ACC112 (cell line): ENCODE measurements at regions not wholly inside any gene's neighbourhood (a gene's known extent, or its start where the extent isn't known, plus 50 kb on each side); places are given as distances from the start of the nearest gene placed in this dataset.

Experiments
- H2AFZ ChIP-seq: fragments of 200-600 bp; sonication (generic); one replicate; pipeline ENCODE4 v1.6.0; 2017; ENCODE audit warnings: antibody characterized with exemption, low read length; ENCODE audit not compliant: unreplicated experiment
- H3K27ac ChIP-seq: fragments of 200-600 bp; sonication (generic); 2 replicates; pipeline ENCODE4 v1.5.1; 2014; ENCODE audit warnings: low read depth, mild to moderate bottlenecking, antibody characterized with exemption, low read length, moderate library complexity
- H3K27me3 ChIP-seq: fragments of 200-600 bp; sonication (generic); 2 replicates; pipeline ENCODE4 v1.6.1; 2014; ENCODE audit warnings: mild to moderate bottlenecking, antibody characterized with exemption, low read length, moderate library complexity, mixed read lengths; ENCODE audit not compliant: insufficient read depth
- H3K36me3 ChIP-seq: fragments of 200-600 bp; sonication (generic); 2 replicates; pipeline ENCODE4 v1.6.1; 2016; ENCODE audit warnings: mild to moderate bottlenecking, antibody characterized with exemption, low read length, moderate library complexity, mixed read lengths; ENCODE audit not compliant: insufficient read depth
- H3K4me1 ChIP-seq: fragments of 200-600 bp; sonication (generic); one replicate; pipeline ENCODE4 v1.6.1; 2016; ENCODE audit warnings: low read length, mixed read lengths; ENCODE audit not compliant: insufficient read depth, unreplicated experiment, control insufficient read depth
- H3K4me3 ChIP-seq: fragments of 200-600 bp; sonication (generic); 2 replicates; pipeline ENCODE4 v1.5.1; 2014; ENCODE audit warnings: mild to moderate bottlenecking, low read depth, low read length
- H3K79me2 ChIP-seq: fragments of 200-600 bp; sonication (generic); one replicate; pipeline ENCODE4 v1.6.0; 2016; ENCODE audit warnings: low read length; ENCODE audit not compliant: control insufficient read depth, unreplicated experiment, insufficient read depth

GRCh38 chr17:55829995-55830612 is 79.3 kb downstream of the PCTP start:
- H3K4me3 ChIP-seq = no peak overlapping the region
- H2AFZ ChIP-seq = no peak overlapping the region
- H3K27me3 ChIP-seq = peaks cover 29% of the 10 kb centered on the region; the same call in 1 of the 2 replicates
- no peak overlapping the region for H3K27ac ChIP-seq
- H3K79me2 ChIP-seq = no peaks in the 10 kb centered on the region
- no peaks in the 10 kb centered on the region for H3K4me1 ChIP-seq
- no peaks in the 10 kb centered on the region for H3K36me3 ChIP-seq

DNA sequence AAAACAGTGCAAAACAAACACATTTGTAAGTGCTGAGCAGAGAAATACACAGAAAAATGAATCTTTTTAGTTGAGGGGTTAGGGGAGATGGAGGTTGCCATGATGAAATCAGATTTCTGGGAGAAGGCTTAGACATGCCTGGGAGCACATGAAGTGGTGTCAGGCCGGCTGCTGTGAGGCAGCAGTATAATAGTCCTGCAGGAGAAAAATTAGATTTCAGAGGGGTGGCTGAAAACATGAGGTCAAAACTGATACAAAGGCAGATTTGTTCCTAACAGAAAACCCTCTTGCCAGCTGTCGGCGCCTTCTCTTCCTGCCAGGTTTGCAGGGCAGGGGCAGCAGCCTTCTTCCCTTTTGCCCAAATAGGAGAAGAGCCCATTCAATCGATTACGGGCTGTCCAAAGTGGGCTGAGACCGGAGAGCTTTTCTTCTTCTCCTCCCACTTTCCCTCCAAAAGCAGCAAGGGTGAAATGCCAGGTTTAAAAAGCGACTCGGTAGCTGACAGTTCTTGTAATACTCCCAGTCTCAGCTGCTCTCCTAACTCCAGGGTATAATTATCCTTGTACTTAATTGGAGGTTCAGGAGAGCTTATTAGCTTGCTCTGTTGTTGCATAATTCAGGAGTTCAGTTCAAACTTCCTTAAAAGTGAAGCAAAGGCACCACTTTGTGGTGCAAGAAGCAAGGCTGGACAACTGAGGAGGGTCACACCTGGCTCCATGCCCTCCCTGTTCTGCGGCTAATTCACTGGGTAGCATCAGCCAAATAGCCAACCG is 80.0 kb downstream of the PCTP start:
- no peak overlapping the region for H3K4me3 ChIP-seq
- no peaks in the 10 kb centered on the region for H3K4me1 ChIP-seq
- H3K79me2 ChIP-seq = no peaks in the 10 kb centered on the region
- no peaks in the 10 kb centered on the region for H3K36me3 ChIP-seq
- no peak overlapping the region for H3K27ac ChIP-seq
- peaks cover 37% of the 10 kb centered on the region; the same call in 1 of the 2 replicates for H3K27me3 ChIP-seq
- H2AFZ ChIP-seq = no peak overlapping the region

DNA sequence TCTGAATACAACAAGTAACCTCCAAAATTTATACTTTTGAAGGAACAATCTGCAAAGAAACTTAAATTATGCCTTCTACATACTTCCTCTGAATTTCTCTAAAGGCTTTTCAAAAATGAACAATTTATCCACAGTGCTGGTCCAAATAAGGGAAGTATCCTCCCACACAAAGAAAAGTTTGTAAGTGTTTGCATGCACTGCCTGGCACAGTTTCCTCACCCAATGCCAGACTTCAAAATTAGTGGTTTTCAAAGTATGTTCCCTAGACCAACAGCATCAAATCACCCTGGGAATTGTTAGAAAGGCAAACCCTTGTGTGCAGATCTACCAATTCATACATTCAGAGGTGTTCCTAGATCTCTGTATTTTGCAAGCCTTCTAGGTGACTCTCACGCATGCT is 82.5 kb downstream of the PCTP start:
- Histone ChIP-seq H3K27me3 (peaks cover 36% of the 10 kb centered on the region; the same call in 1 of the 2 replicates), H3K27ac (no peak overlapping the region)

DNA sequence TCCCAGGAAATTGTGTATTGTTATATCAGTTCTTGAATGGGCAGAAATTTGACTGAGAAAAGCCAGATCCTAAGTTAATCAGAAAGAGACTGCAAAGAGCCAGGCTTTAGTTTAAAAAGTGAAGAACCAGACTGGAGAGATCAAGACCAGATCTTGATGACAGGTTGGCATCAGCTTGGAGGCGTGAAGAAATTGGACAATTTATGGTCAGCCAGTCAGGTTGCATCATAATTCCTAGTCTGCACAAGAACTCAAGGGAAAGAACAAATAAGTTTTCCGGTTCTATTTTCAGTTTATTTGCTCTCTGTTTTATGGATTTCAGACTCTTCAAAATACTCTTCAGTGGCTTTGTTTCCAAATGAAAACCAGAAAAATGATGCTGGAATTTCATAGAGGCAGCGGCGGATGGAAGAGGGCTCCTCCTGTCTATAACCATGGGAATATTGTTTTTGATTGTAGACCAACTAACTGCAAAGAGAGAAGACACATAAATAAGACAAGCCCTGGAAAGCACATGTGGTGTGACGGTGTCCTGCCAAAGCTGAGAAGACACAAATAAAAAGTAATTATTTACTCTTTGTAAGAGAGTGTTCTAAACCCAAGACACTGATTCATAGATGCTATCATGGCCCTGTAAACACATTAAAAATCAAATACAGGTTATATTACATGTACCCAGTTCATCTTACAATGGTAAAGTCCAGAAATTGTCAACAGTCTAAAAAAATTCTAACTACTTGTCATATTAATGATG is 91.7 kb downstream of the PCTP start:
- no peaks in the 10 kb centered on the region for H3K79me2 ChIP-seq
- no peaks in the 10 kb centered on the region for H3K36me3 ChIP-seq
- H3K4me1 ChIP-seq = no peaks in the 10 kb centered on the region
- H3K27me3 ChIP-seq = peaks cover 9% of the 10 kb centered on the region
- H2AFZ ChIP-seq = no peak overlapping the region
- H3K4me3 ChIP-seq = no peak overlapping the region
- no peak overlapping the region for H3K27ac ChIP-seq

More for the DNA sequence above, 82.5 kb downstream of the PCTP start:
- no peaks in the 10 kb centered on the region for H3K36me3 ChIP-seq
- no peak overlapping the region for H2AFZ ChIP-seq
- no peaks in the 10 kb centered on the region for H3K4me1 ChIP-seq
- no peaks in the 10 kb centered on the region for H3K79me2 ChIP-seq
- H3K4me3 ChIP-seq = no peak overlapping the region

GRCh38 chr17:55843785-55844184 is 92.9 kb downstream of the PCTP start:
- Histone ChIP-seq H3K27ac (no peak overlapping the region), H2AFZ (no peak overlapping the region), H3K79me2 (no peaks in the 10 kb centered on the region), H3K4me1 (no peaks in the 10 kb centered on the region), H3K27me3 (peaks cover 9% of the 10 kb centered on the region), H3K4me3 (no peak overlapping the region), H3K36me3 (no peaks in the 10 kb centered on the region)

- Histone ChIP-seq H3K79me2 (no peaks in the 10 kb centered on the region), H2AFZ (peak overlapping the region; percentile 90), H3K27ac (no peak overlapping the region), H3K27me3 (peaks cover 9% of the 10 kb centered on the region), H3K4me1 (no peaks in the 10 kb centered on the region), H3K36me3 (no peaks in the 10 kb centered on the region), H3K4me3 (peak overlapping the region; percentile 73)
Observed at GRCh38 chr17:55845385-55845784, 94.5 kb downstream of the PCTP start.

DNA sequence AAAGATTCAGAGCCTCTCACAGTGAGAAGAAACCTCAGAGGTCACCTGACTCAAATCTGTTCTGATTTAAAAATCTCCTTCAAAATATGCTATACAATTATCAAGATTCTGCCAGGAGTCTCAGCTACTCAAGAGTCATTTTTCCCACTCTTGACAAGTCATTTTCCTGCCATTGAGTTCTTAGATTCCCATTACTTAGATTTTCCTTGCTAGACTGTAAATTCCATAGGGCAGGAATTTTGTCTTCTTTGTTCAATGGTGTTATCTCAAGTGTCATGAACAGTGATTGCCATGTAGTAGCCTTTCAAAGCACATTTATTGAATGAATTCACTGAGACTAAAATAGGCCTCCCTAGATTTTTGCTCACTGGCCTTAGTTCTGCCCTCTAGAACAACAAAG is 95.9 kb downstream of the PCTP start:
- no peaks in the 10 kb centered on the region for H3K4me1 ChIP-seq
- no peak overlapping the region for H3K27ac ChIP-seq
- H3K27me3 ChIP-seq = no peaks in the 10 kb centered on the region
- no peaks in the 10 kb centered on the region for H3K36me3 ChIP-seq
- H2AFZ ChIP-seq = no peak overlapping the region
- no peaks in the 10 kb centered on the region for H3K79me2 ChIP-seq
- no peak overlapping the region for H3K4me3 ChIP-seq

DNA sequence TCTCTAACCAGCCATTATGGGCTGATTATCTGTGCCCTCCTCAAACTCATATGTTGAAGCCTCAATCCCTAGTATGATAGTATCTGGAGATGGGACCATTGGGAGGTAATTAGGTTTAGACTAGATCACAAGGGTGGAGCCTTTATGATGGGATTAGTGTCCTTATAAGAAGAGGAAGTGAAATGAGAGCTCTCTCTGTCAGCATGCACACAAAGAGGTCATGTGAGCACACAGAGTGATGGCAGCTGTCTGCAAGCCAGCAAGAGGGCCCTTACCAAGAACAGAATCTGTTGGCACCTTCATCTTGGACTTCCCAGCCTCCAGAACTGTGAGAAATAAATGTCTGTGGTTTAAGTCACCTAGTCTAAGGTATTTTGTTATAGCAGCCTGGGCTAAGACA is 101.9 kb downstream of the PCTP start:
- H3K27me3 ChIP-seq = no peaks in the 10 kb centered on the region
- H3K27ac ChIP-seq = no peak overlapping the region
- no peaks in the 10 kb centered on the region for H3K36me3 ChIP-seq
- H3K4me3 ChIP-seq = no peak overlapping the region
- no peaks in the 10 kb centered on the region for H3K79me2 ChIP-seq
- no peaks in the 10 kb centered on the region for H3K4me1 ChIP-seq
- no peak overlapping the region for H2AFZ ChIP-seq

- no peaks in the 10 kb centered on the region for H3K36me3 ChIP-seq
- H3K4me1 ChIP-seq = no peaks in the 10 kb centered on the region
- H3K27me3 ChIP-seq = peaks cover 15% of the 10 kb centered on the region
- no peak overlapping the region for H3K4me3 ChIP-seq
- H3K79me2 ChIP-seq = no peaks in the 10 kb centered on the region
- H3K27ac ChIP-seq = no peak overlapping the region
- no peak overlapping the region for H2AFZ ChIP-seq
Observed at GRCh38 chr17:55859301-55859795, 108.5 kb downstream of the PCTP start.

GRCh38 chr17:55865072-55865762 is 114.4 kb downstream of the PCTP start:
- Histone ChIP-seq H3K27me3 (peaks cover 10% of the 10 kb centered on the region; the same call in 1 of the 2 replicates), H3K36me3 (no peaks in the 10 kb centered on the region), H3K27ac (no peak overlapping the region)

More at GRCh38 chr17:55865072-55865762, 114.4 kb downstream of the PCTP start:
- no peaks in the 10 kb centered on the region for H3K4me1 ChIP-seq
- H2AFZ ChIP-seq = no peak overlapping the region
- H3K79me2 ChIP-seq = no peaks in the 10 kb centered on the region
- no peak overlapping the region for H3K4me3 ChIP-seq
